H7 (cell line): ENCODE measurements at regions not wholly inside any gene's neighbourhood (a gene's known extent, or its start where the extent isn't known, plus 50 kb on each side); places are given as distances from the start of the nearest gene placed in this dataset.

ENCODE experiments used
- DNase-seq: peaks from one replicate; pipeline ENCODE4 v3.0.0; 2012
- H3K27me3 ChIP-seq: 2 replicates; pipeline ENCODE4 v1.6.0; 2011; ENCODE audit warnings: mild to moderate bottlenecking, low read length; ENCODE audit not compliant: control insufficient read depth, insufficient read depth
- H3K36me3 ChIP-seq: replicated peaks from 2 replicates; pipeline ENCODE4 v1.5.1; 2011; ENCODE audit warnings: low read length; ENCODE audit not compliant: control insufficient read depth, insufficient read depth
- H3K4me3 ChIP-seq: 2 replicates; pipeline ENCODE4 v1.5.1; 2011; ENCODE audit warnings: low read depth, mild to moderate bottlenecking, control low read depth, low read length, moderate library complexity; ENCODE audit not compliant: insufficient read depth

DNA sequence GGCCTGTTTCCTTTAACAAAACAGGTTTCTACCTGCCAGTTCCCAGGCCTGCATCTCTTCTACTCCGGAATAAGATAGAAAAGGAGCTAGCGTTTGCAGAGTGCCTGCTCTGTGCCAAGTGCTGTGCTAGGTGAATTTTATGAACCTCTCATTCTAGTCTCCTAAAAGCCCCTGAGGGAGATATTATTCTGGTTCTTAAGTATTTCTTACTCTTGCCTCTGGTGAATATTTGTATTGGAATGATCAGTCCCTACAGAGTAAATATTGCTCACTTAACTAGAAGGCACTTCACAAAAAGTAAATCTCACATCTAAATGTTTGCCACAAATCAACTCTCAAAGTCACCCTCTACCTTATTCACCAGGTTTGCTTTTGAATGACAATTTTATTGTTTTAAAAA, 227.1 kb downstream of the AUH start:
- Histone ChIP-seq H3K4me3 (no peak overlapping the region), H3K27me3 (peaks cover 1% of the 10 kb centered on the region; the same call in 1 of the 2 replicates), H3K36me3 (no peaks in the 10 kb centered on the region)
- DNase-seq = no peak

DNA sequence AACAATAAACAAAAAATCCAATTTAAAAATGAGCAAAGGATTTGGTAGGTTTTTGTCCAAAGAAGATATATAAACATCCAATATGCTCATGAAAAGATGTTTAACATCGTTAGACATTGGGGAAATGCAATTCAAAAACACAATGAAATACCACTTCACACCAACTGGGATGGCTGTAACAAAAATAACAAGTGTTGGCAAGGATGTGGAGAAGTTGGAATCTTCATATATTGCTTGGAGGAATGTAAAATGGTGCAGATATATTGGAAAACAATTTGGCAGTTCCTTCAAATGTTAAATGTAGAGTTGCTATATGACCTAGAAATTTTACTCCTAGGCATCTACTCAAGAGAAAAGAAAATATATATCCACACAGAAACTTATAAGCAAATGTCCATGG, 224.3 kb downstream of the AUH start:
- no peak for DNase-seq
- Histone ChIP-seq H3K27me3 (no peaks in the 10 kb centered on the region), H3K4me3 (no peak overlapping the region), H3K36me3 (no peaks in the 10 kb centered on the region)

- no peak overlapping the region for H3K4me3 ChIP-seq
- no peaks in the 10 kb centered on the region for H3K27me3 ChIP-seq
- no peak for DNase-seq
- H3K36me3 ChIP-seq = no peaks in the 10 kb centered on the region
Measured at GRCh38 chr9:91138760-91139159, 223.0 kb downstream of the AUH start.

GRCh38 chr9:91141407-91141965, 220.2 kb downstream of the AUH start:
- no peaks in the 10 kb centered on the region for H3K36me3 ChIP-seq
- H3K4me3 ChIP-seq = no peak overlapping the region
- H3K27me3 ChIP-seq = no peaks in the 10 kb centered on the region
- no peak for DNase-seq

GRCh38 chr9:91143162-91143561, 218.6 kb downstream of the AUH start:
- Histone ChIP-seq H3K4me3 (no peak overlapping the region), H3K36me3 (no peaks in the 10 kb centered on the region), H3K27me3 (no peaks in the 10 kb centered on the region)
- no peak for DNase-seq

DNA sequence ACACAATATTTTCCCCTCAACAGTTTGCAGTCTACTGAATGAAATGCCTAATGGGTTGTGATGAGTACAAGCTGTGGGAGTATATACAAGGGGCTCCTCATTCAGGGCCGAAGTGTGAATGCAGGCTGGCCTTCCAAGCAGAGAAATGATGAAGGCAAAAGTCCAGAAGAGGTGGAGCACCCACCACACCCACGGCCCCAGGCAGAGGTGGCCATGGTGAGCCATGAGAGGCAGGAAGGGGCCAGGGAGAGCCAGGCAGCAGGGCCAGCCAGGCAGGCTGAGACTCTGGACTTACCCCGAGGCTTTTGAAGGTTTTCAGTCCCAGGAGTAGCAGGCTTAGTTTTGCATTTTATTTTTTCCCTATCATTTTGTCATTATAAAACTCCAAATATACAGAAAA, 218.1 kb downstream of the AUH start:
- Histone ChIP-seq H3K4me3 (no peak overlapping the region), H3K27me3 (no peaks in the 10 kb centered on the region), H3K36me3 (no peaks in the 10 kb centered on the region)
- DNase-seq = no peak

DNA sequence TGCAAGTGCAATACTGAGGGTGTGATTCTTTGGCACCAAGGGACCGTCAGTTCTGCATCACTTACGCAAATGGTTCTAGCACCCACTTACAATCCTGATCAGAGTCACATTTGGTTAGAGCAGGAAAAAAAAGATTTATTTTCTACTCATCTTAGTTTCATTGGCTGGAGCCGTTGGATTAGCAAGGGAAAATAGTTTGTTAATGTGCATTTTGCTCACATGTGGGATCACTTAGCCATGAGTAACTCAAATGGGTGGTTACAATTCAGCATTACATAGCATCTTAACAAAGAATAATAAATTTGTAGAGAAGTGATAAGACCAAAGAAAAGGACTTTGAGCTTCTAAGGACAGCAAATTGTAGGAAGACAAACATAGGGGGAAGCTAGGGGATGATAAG, 216.9 kb downstream of the AUH start:
- no peak for DNase-seq
- no peaks in the 10 kb centered on the region for H3K36me3 ChIP-seq
- H3K4me3 ChIP-seq = no peak overlapping the region
- H3K27me3 ChIP-seq = no peaks in the 10 kb centered on the region

GRCh38 chr9:91145496-91145895, 216.2 kb downstream of the AUH start:
- Histone ChIP-seq H3K36me3 (no peaks in the 10 kb centered on the region), H3K27me3 (no peaks in the 10 kb centered on the region), H3K4me3 (no peak overlapping the region)
- DNase-seq = no peak

DNA sequence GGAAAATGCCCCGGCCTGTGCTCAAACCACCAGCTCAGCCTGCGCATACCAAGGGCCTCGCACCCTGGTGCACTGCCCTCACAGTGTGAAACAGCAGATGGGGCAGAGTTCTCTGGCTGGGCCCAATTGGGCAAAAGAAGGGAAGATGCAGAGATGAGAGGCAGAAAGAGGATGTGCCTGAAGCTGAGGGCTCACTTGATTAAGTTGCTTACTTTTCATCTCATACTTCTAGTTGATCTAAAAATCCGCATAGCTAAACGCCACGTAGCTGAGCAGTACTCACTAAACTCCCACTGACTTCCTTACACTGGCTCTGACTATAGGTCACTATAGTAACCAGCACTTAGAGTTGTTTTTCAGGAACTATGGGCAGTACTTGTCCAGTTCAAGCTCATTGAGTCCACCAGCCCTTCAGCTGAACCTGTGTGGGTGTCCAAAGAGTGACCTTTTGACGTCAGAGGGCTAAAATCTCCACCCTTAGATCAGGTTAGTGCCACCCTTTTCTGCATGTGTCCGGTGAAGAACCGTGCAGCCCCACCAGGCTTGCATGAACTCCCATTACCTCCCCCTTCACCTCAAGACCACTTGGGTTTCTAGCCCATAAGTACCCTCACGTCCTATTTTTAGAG, 215.2 kb downstream of the AUH start:
- DNase-seq = no peak
- Histone ChIP-seq H3K4me3 (no peak overlapping the region), H3K27me3 (no peaks in the 10 kb centered on the region), H3K36me3 (no peaks in the 10 kb centered on the region)

DNA sequence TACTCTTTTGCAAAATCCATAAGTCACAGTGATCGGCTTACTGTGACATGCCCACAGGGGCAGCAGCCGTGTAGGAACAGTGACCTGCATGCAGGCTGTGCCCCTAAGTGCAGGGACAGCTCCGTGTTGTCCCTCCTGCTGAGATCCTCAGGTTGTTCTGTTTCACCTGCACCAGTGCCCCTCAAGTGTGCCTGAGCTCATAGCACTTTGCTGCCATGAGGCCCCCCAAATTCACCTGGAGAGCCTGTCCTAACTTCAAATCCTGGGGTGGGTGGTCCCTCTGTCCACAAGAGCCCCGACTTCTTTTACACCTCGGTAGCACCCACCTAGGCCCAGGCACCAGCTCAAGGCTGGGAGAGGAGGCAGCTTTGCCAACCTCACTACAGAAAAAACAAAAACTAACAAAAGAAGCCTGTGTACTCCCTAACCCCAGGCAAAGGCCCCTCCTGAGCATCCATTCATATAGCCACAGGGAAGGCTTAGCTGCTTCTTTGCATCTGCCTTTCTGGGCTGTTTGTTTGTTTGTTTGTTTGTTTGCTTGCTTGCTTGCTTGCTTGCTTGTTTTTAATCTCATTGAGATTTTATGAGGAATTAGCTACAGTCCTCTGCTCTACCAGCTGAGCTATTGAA, 214.5 kb downstream of the AUH start:
- H3K4me3 ChIP-seq = no peak overlapping the region
- H3K36me3 ChIP-seq = no peaks in the 10 kb centered on the region
- DNase-seq = peak; percentile 52
- H3K27me3 ChIP-seq = no peaks in the 10 kb centered on the region

GRCh38 chr9:91148306-91148705, 213.4 kb downstream of the AUH start:
- no peak for DNase-seq
- no peak overlapping the region for H3K4me3 ChIP-seq
- no peaks in the 10 kb centered on the region for H3K27me3 ChIP-seq
- H3K36me3 ChIP-seq = no peaks in the 10 kb centered on the region

GRCh38 chr9:91150273-91150997, 211.3 kb downstream of the AUH start:
- DNase-seq = no peak
- Histone ChIP-seq H3K4me3 (no peak overlapping the region), H3K36me3 (no peaks in the 10 kb centered on the region), H3K27me3 (no peaks in the 10 kb centered on the region)

DNA sequence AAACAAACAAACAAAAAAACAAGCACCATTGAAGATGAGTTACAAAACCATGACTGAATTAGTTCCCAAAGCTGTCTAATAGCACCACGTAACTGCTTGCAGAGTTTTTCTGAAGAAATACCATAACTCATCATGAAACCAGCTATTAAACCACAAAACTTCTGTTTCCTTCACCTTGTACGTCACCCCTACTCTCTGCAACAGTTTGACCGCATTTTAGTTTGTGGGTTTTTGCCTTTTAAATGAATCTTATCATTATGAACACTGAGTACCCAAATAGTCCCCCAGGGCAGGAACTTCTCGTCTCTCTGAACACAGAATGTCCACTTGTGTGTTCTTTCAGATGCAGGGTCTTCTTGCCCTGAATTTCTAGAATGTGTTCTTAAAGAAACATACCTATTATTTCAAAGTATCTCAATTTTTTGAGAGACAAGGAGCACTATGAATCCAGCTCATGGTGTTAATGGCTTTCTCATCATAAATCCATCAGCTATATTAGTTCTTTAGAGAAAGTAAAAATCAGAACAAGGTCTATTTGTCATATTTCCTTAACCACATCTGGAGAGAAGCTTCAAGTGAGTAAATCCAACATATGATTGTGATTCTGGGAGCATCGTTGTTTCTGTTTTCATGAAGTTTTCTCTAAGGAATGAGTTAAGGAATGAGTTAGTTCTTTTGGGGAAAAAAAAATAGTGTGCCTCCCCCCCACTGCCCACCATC, 210.6 kb downstream of the AUH start:
- DNase-seq = no peak
- Histone ChIP-seq H3K4me3 (no peak overlapping the region), H3K36me3 (no peaks in the 10 kb centered on the region), H3K27me3 (no peaks in the 10 kb centered on the region)

DNA sequence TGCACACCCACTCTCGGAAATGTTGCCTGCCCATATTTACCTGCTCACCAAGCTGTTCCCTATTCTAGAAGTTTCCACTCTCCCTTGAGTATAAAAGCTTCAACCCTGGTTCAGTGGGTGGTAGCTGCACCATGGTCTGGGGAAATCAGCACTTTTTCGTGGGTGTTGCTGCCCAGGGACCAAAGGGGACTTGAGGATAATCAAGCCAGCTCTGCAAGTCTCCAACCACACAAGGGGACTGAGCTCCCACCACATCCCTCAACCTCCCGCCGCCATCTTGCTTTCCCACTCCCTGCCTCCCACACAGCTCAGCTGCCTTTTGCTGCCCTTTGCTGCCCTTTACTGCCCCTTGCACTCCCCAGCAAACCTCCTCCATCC, 210.0 kb downstream of the AUH start:
- H3K4me3 ChIP-seq = no peak overlapping the region
- H3K36me3 ChIP-seq = no peaks in the 10 kb centered on the region
- H3K27me3 ChIP-seq = no peaks in the 10 kb centered on the region
- no peak for DNase-seq
